Esophagus muscularis mucosa (tissue), 4 donors: ENCODE measurements at regions not wholly inside any gene's neighbourhood (a gene's known extent, or its start where the extent isn't known, plus 50 kb on each side); places are given as distances from the start of the nearest gene placed in this dataset.

Experiments
- EP300 ChIP-seq: sonication (generic); formaldehyde crosslinking; IDR thresholded peaks from one replicate; pipeline ENCODE4 v1.6.1; 2017; ENCODE audit warnings: antibody characterized with exemption
- POLR2A ChIP-seq: fragments of 450-650 bp; IDR thresholded peaks from one replicate; pipeline ENCODE4 v1.6.1; 2017; ENCODE audit warnings: antibody characterized with exemption, moderate library complexity, mild to moderate bottlenecking, low read depth
- POLR2AphosphoS5 ChIP-seq, 2 donors: sonication (generic); formaldehyde crosslinking; IDR thresholded peaks; one replicate each; pipeline ENCODE4 v1.6.1; 2017; ENCODE audit warnings: antibody characterized with exemption in 2 of 2
- TF ChIP-seq, protein P1 (sequence below), 3 experiments: fragments of 200-600 bp in 2 of 3; fragments of 450-650 bp in 1 of 3; sonication (generic) in 2 of 3; IDR thresholded peaks; one replicate each; pipeline ENCODE4 v1.5.1; 2017 to 2019; ENCODE audit warnings: antibody characterized with exemption in 3 of 3, mild to moderate bottlenecking in 2 of 3, moderate library complexity in 1 of 3

DNA sequence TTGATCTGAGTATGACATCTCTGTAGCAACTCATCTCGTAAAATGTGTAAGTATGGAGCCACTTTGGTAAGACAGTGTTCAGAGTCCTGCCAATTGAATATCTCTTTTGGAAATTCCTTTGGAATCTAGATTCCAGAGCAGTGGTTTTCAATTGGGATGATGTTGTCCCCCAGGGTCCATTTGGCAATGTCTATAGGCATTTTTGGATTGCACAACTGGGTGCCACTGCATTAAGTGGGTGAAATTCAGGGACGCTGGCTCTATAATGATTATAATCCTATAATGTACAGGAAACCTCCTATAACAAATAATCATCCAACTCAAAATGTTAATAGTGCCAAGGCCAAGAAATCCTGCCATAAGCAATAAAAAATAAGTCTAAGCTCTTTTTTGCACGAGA, 404.8 kb upstream of the RAG2 start:
- TF ChIP-seq POLR2A: no peak
- TF ChIP-seq, protein P1, sequence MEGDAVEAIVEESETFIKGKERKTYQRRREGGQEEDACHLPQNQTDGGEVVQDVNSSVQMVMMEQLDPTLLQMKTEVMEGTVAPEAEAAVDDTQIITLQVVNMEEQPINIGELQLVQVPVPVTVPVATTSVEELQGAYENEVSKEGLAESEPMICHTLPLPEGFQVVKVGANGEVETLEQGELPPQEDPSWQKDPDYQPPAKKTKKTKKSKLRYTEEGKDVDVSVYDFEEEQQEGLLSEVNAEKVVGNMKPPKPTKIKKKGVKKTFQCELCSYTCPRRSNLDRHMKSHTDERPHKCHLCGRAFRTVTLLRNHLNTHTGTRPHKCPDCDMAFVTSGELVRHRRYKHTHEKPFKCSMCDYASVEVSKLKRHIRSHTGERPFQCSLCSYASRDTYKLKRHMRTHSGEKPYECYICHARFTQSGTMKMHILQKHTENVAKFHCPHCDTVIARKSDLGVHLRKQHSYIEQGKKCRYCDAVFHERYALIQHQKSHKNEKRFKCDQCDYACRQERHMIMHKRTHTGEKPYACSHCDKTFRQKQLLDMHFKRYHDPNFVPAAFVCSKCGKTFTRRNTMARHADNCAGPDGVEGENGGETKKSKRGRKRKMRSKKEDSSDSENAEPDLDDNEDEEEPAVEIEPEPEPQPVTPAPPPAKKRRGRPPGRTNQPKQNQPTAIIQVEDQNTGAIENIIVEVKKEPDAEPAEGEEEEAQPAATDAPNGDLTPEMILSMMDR (IDR thresholded peaks at IDR 0.05): no peak
- no peak for TF ChIP-seq EP300
- TF ChIP-seq POLR2AphosphoS5 (IDR thresholded peaks at IDR 0.05): no peak
